Dermis blood vessel endothelial cell (primary cell): ENCODE measurements at regions not wholly inside any gene's neighbourhood (a gene's known extent, or its start where the extent isn't known, plus 50 kb on each side); places are given as distances from the start of the nearest gene placed in this dataset.

Experiments
- DNase-seq: peaks from one replicate; pipeline ENCODE4 v3.0.0; 2010

- DNase-seq = no peak
Observed at GRCh38 chr14:65225299-65226159, 123.2 kb upstream of the MAX start.

DNA sequence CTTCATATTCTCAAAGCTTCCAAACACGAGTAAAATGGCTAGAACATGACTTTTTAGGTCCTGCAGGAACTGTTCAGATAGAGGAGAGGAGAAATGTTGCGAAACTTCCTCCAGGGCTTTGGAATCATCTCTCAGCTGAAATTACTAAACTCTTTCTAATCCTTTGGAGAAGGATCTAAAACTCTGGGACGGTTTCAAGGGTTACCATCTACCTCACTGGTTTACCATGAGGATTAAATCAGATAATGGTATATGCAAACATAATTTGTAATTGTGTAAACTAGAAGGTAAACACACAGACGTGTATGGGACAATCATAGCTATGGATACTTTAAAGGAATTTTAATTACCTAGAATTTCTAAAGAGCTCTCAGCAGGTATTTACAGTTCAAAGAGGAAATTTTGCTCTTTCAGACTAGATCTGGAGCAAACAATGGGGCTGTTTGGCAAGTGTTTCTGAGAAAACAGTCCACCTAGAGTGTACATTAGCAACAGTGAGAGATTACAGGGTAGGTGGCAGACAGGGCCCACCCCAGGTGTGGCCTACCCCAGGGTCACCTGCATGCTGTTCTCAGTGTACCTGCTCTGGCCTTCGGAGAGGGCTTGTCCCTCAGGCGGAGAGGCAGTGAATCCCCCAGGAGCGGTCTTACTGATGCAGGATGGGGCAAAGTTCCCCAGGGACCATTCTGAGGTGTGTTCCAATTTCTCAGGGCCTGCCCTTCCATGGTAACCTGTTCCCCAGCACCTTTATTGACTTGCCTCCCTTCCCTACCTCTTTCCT, 124.7 kb upstream of the MAX start:
- DNase-seq = no peak

DNA sequence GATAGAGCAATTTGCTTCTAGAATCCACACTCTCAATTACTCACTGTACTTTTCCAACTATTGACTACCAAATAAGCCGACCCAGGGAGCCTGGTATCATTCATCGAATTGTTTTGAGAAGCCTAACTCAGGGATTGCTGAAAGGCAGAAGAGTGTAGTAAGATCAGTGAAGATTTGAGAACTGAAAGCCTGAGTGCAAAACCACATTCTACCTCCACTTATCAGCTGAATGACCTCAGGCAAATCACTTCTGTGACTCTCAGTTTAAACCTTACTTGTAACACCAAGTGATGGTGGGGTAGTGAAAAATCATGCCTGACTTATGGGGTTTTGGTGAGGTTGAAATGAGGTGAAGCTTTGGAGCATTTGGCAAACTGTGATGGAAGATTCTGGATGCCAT, 126.1 kb upstream of the MAX start:
- DNase-seq = no peak

GRCh38 chr14:65228956-65229747, 126.8 kb upstream of the MAX start:
- DNase-seq = no peak

GRCh38 chr14:65229748-65230728, 127.7 kb upstream of the MAX start:
- peak; percentile 51 for DNase-seq

GRCh38 chr14:65231286-65231980, 129.1 kb upstream of the MAX start:
- no peak for DNase-seq

- DNase-seq = no peak
Observed at GRCh38 chr14:65234752-65235361, 132.5 kb upstream of the MAX start.

DNA sequence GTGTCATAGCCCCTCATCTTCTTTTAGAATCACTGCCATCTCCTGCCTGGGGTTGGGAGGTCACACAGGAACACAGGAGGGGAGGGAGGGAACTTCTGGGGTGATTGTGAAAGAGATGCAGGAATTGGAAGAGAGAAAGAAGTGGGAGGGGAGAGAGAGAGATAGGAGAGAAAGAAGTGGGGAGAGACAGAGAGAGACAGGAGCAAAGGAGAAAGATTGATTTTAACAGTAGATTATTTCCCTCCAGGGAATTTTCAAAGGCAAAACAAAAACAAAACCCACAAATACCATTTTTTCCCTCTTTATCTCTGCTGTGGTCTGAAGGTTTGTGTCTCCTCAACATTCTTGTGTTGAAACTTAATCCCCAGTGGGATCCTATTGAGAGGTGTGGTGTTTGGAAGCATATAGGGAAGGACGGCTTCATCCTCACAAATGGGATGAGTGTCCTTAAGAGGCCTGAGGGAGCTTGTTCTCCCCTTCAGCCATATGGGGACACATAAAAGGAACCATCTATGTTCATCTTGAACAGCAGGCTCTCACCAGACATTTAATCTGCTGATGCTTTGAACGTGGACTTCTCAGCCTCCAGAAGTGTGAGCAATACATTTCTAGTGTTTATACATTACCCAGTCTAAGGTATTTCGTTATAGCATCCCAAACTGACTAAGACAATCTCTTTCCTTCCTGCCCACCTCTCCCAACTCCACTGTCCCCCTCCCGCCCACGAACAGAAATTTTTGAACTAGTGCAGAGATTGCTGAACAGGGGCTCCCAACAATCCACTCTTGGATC, 134.9 kb upstream of the MAX start:
- no peak for DNase-seq

- no peak for DNase-seq
Observed at GRCh38 chr14:65237941-65238340, 135.6 kb upstream of the MAX start.

- DNase-seq = no peak
Observed at GRCh38 chr14:65238456-65238855, 136.1 kb upstream of the MAX start.

DNA sequence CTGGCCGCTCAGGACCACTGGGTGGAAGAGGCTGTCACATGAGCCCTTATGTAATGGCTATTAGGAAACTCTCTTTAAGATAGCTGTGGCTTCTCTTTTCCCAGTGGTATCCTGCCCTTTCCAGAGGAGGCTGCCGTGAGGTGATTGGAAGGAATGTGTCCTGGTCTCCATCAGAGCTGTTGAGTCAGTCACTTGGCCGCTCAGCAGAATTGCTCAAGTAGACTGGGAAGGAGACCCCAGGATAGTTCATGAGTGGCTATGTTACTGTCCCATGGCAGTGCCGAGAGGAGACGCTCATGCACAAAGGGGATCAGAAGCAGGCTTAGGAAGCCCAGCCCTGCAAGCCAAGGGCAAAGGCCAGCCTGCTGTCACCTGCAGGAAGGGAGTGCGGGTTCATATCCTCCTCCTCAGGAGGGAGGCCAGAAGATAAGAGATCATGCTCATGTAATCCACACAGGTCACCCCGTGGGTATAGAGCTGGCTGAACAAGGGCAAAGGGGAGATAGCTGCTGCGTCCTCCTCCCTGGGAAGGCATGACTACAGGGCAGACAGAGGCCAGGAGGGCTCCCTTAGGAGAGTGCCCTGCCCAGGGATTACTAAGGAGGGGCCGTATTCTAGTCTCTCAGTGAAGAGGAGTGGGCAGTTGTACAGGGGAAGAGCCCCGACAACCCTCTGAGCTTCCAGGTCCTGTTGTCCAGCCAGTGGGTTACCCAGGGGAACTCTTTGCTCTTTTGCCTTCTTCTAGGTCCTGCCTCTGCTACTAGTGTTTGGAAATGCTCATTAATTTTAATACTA, 137.0 kb upstream of the MAX start:
- no peak for DNase-seq

DNA sequence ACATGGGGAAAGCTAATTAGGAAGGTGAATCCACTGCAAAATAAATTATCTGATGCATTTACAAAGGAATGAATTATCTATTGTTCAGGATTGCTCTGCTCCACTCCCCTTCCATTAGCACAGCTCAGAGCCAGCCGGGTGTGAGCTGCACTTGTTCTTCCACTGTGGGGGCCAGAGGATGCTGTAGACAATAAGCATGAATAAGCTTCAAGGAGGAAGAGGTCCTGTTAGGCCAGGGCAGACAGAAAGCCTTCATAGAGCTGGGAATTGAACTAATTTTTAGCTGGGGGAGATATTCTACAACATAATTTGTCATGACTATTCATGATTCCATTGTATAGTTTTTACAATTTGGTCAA, 137.6 kb upstream of the MAX start:
- DNase-seq = no peak

DNA sequence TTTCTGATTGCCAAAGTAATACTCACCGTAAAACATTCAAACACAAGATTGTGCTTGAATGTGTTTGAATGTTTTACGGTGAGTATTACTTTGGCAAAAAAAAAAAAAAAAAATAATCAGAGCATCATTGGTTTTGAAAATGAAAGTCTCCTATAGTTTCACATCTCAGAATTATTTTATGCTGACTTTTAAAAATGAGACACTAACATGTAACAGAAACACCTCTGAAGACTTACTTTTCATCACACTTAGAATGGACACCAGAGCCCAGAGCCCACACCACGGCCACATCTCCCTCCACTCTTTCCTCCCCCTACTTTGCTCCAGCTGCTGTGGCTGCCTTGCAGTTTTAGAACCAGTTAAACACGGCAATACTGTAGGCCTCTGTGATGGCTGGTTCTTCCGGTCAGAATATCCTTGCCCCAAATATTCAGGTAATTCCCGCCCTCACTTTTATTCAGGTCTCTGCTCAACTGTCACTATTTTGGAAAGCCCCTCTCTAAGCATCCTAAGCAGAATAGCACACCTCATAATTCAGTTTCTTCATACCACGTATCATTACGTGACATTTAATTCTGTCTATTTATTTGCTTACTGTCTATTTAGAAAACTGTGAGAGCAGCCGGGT, 138.9 kb upstream of the MAX start:
- no peak for DNase-seq

- no peak for DNase-seq
Observed at GRCh38 chr14:65242732-65243134, 140.4 kb upstream of the MAX start.

GRCh38 chr14:65243766-65244442, 141.6 kb upstream of the MAX start:
- peak; percentile 21 for DNase-seq

DNA sequence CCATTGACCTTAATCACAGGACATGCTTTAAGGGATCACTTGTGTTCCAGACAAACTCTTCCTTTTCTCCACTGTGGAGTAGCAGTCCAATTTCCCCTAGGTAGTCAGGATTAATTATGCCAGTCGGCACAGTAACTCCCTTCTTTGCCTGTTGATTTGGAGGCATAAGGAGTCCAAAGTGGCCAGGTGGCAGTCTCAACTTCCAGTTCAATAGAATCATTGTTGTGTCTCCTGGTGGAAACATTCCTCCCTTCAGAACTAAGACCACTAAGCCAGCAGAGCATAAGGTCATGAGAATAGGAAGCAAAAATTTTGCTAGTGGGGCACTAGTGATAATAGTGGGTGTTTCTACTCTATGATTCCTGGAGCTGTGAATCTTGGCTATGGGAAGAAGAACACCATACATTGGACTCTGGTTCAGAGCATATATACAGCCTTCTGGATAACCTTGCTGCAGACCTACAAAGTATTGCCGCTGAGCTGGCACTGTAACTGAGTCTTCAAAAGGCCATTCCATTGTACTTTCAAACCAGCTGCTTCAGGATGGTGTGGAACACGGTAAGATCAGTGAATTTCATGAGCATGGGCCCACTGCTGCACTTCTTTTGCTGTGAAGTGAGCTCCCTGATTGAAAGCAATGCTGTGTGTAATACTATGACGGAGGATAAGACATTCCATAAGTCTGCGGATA, 147.3 kb upstream of the MAX start:
- no peak for DNase-seq

DNA sequence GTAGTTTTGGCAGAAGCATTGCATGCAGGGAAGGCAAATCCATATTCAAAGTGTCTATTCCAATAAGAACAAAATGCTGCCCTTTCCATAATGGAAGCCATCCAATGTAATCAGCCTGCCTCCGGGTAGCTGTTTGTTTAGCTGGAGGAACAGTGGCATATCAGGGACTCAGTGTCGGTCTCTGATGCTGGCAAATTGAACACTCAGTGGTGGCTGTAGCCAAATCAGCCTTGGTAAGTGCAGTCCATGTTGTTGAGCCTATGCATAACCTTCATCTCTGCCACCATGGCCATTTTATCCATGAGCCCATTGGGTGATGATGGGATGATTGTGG, 147.8 kb upstream of the MAX start:
- no peak for DNase-seq

- DNase-seq = no peak
Observed at GRCh38 chr14:65251213-65251612, 148.9 kb upstream of the MAX start.
